CD1c-positive myeloid dendritic cell (primary cell): ENCODE measurements at regions not wholly inside any gene's neighbourhood (a gene's known extent, or its start where the extent isn't known, plus 50 kb on each side); places are given as distances from the start of the nearest gene placed in this dataset.

Source experiments
- DNase-seq: peaks from one replicate; pipeline ENCODE4 v3.0.0-alpha.2; 2016; ENCODE audit errors: extremely low spot score

DNA sequence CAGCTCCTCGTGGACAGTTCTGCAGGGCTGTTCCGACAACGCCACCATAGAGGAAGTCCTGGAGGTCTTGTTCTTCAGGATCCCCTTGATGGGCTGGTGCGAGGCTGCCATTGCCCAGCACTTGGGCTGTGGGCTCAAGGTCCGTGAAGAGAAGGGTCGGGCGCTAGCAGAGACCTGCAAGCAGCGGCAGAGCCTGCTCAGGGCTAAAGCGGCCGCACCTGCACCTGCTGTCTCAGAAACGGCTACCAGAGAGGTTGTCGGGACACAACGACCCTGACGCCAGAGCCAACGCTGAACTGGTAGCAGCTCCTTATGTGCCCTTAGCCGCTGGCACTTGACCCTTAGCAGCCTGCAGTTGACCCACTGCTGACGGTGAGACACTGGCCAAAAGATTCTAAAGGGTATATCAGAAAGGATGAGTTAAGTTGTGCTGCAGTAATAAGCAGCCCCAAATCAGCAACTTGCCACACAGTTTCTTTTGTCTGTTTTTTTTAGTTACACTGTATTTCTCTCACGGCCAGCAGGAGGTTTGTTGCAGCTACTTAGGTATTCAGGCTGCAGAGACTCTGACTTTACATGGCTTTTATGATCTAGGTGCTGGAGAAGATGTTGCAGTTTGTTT is 55.5 kb upstream of the ST6GAL2 start:
- no peak for DNase-seq

- DNase-seq = no peak
Observed at GRCh38 chr2:106943468-106944200, 57.7 kb upstream of the ST6GAL2 start.

DNA sequence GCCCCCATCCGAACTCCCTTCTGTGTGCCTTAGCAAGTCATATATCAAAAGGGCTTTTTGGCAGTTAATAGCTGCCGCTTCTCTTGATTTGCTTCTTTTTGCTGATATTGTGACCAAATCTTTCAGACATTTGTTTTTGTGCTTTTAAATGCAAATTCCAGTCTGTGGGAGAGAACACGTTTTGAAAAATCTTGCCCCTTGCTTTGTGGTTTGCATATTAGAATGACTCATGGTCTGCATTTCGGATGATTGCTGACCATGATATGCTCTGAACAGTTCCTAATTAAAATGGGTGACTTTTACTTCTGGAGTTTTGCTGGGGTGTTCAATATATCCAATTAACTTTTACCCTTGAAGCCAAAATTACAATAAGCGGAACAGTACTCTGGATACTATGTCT is 58.2 kb upstream of the ST6GAL2 start:
- no peak for DNase-seq

DNA sequence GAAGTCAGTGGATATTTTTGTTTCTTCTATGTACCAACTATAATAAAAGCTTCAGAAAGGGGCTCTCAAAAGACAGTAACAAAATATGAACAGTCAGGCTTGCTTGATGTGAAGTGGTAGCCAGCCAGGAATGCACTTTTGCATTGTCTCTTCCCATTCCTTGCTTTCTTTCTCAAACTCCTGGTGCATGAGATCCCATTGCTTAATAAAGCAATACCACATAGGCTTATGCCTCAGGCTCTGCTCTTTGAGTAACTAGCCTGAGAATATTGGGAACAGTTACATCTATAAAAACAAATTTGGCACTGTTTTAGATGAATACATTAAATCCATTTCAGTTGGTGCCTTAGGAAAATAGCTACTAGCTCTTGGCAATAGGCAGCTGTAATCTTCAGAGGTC is 62.6 kb upstream of the ST6GAL2 start:
- DNase-seq = no peak

DNA sequence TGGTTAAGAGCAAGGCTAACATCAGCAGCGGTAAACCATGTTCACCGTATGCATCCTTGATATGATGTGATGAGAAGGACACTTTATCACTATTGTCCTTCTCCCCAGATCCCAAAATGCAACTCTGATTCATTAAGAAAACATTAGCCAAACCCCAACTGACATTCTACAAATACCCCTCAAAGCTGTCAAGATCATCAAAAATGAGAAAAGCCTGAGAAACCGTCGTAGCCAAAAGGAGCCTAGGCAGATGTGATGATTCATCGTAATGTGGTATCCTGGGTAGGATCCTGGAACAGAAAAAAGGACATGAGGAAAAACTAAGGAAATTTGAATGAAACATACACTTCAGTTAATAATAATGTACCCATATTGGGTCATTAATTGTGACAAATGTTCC is 67.3 kb upstream of the ST6GAL2 start:
- DNase-seq = no peak

DNA sequence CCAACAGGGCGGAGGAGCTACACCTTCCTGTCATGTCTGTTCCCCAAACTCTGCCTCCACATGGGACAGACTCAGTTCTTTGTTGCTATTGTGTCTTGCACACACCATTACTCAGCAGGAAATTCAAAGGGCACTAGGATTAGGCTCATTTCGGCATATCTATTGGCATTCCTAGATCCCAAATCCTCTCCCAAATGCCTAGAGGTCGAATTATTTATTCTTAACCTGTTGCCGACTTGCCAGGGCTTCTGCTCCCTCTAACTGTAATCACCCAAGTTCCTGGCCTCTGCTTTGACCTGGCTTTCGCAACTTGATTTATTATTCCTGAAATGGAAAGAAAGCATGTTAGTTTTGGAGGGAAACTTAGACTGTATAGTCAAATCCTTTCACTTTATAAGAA is 67.8 kb upstream of the ST6GAL2 start:
- DNase-seq = no peak

- no peak for DNase-seq
Observed at GRCh38 chr2:106954304-106954703, 68.3 kb upstream of the ST6GAL2 start.

GRCh38 chr2:106956416-106956815 is 70.4 kb upstream of the ST6GAL2 start:
- DNase-seq = no peak

DNA sequence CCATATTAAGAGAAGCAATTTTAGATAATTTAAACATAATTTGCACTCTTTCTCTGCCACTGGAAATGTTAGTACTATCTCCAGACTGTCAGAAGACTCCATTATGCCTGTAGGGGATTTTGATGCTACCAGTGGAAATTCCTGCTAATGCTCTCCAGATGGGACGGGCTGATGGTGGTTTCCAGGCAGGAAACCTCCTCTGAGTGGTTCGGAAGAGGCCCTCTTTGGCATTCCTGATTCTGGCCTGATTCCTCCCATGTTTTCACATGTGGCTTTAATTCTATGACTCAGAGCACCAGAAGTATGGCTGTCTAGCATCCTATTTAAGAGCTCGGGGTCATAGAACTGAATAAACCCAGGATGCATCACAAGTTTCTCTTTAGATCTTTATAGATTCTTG is 70.9 kb upstream of the ST6GAL2 start:
- no peak for DNase-seq

DNA sequence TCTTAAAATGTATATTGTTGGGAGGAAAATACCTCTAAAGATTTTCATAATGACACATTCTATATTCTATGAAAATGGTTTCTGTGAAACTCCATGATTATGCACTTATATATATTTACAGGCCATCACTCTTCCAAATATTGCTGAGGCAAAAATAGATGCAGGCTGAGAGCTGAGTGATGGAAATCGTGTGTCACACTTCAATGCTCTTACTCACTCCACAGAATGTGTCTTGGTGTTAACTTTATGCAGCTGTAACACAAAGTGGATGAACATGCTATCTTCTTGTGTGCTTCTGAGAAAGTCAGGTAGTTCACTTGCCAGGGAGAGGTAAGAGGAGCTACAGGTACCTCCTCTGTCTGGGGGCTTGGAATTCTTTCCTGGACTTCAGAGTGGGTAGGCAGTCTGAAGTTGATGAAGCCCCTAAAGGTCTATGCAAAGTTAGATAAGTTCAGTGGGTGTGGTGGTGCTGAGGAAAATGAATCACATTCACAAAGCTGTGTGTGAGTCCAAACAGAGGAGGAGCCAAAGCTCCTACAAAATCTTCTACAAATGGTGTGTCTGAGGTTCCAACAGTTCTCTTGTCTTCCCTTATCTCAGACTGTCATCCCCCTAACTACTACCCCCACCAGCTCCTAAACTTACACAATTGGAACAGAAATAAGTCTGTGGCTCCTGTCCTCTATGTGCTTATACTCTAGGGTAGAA is 74.2 kb upstream of the ST6GAL2 start:
- no peak for DNase-seq

DNA sequence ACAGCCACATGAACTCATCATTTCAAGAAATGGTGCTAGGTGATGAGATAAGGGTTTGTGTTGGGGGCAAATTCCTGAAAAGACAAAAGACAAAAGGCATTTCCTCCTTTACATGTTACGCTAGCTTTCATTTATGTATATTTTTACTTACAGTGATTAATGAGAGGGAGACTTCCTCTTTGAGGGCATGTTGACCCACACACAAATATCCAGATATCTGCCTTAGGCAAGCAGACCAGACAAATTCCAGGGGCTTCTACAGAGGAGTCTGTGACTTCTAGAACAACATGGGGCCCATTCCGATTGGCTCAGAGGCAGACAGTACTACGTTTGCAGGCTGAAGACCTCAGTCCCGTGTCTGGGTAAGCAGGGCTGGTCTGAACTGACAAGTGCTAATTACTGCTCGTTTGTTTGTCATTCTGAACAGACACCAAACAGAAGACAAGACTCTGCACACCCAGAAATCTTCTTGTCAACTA is 74.8 kb upstream of the ST6GAL2 start:
- DNase-seq = no peak

DNA sequence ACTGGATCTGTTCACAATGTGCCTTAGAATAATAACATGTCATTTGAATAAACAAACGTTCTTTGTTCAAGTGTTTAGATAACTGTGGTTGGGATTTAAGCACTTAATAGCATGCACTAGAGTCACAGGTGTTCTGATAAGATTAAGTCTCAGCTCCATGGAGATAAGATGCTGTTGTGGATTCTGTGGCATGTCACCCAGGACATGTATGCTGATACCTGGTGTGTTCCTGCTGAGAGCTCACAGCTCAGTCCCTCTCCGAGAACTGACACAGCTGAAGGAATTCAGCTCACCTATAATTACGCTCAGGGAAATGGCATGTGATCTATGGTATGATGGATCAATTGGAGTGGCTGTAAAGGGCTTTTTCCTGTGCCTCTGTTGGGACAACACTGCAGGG is 75.4 kb upstream of the ST6GAL2 start:
- no peak for DNase-seq

GRCh38 chr2:106963156-106963555 is 77.2 kb upstream of the ST6GAL2 start:
- no peak for DNase-seq

- DNase-seq = no peak
Observed at GRCh38 chr2:106963893-106964292, 77.9 kb upstream of the ST6GAL2 start.

GRCh38 chr2:106965611-106966010 is 79.6 kb upstream of the ST6GAL2 start:
- no peak for DNase-seq

GRCh38 chr2:106969777-106970176 is 83.8 kb upstream of the ST6GAL2 start:
- no peak for DNase-seq

- DNase-seq = no peak
Observed at GRCh38 chr2:106970471-106971261, 84.7 kb upstream of the ST6GAL2 start.

DNA sequence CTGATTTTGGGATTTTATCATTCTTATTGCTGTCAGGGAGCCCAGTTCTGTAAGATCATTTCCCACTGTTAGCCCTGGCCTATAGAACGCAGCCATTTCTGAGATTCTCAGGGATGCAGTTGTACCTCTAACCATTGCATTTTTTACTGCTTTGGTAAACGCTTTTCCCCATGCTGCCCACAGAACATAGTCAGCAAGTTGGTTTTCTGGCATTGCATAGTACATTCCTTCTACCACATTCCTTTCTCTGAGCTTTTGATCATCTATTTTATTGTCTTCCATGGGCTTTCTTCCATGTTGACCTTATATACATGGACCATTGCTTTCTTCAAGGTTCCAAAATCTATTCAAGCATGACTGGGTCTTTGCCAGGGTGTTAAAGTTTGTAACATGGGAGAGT is 86.8 kb upstream of the ST6GAL2 start:
- no peak for DNase-seq

- DNase-seq = no peak
Observed at GRCh38 chr2:106974891-106975290, 88.9 kb upstream of the ST6GAL2 start.

DNA sequence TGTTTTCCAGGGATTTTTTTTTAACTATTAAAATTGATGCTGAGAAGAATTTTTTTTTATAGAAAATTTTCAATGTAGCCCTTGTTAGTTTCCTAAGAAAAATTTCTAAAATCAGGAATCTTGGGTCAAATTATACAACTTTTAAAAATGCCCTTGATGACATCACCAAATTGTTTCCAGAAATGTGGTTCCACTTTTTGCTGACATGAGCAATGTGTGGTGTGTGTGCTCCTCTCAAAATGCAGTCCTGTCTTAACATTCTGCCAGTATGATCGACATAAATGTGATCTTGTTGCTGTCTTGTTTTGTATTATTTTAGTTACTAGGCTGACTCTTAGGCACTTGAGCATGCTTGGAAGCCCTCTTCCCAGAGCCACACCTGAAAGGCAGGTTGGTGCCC is 89.7 kb upstream of the ST6GAL2 start:
- no peak for DNase-seq

DNA sequence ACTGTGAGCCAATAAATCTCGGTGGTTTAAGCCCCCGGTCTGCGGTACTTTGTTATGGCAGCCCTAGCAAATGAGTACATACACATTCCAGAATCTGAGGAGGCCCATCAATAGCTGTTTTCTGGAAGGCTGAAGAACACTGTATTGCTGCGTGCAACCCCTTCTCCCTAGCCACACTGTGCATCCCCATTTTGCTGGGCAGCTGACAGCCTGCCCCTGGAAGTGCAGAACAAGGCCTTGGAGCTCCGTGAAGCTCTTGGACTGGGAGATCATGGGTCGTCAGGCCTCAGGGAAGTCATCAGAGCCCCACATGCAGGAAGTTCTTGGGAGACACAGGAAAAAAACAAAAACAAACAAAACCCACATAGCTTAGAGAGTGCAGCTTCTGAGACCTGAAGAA is 90.6 kb upstream of the ST6GAL2 start:
- DNase-seq = no peak

GRCh38 chr2:106977717-106978116 is 91.8 kb upstream of the ST6GAL2 start:
- no peak for DNase-seq
